ENCODE measurements at regions not wholly inside any gene's neighbourhood (a gene's known extent, or its start where the extent isn't known, plus 50 kb on each side); places are given as distances from the start of the nearest gene placed in this dataset.

DNA sequence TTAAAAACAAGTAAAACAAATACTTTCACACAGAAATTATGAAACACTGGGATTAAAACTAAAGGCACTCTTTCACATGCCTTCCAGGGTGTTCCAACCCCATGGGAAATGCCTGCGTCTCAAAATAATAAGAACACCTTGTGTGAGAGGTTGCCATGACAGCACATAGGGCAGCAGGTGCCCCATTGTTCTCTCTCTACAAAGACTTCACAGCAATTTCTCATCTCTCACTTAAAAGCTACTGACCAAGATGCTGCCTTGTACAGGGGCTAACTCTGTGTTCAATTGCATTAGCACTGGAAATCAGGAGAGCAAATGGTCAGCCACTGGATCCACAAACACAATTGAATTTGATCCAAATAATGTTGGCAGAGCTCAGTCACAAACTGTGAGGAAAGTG lies 102.5 kb upstream of the GALNTL6 start:
- no peak for TF ChIP-seq EZH2 (IDR thresholded peaks at IDR 0.05; ENCODE audit: low read length)
- no peak for TF ChIP-seq CTCF (optimal IDR thresholded peaks at IDR 0.05 in 1 of 3, IDR thresholded peaks at IDR 0.05 in 1 of 3, conservative IDR thresholded peaks at IDR 0.05 in 1 of 3; ENCODE audit: extremely low read depth in 1 of 3, insufficient read depth in 2 of 3, low read length in 3 of 3)
- no peak for FAIRE-seq
- no peak overlapping the region for H3K4me2 ChIP-seq (ENCODE audit: control insufficient read depth, extremely low read depth, insufficient read depth, low read depth, low read length)

DNA sequence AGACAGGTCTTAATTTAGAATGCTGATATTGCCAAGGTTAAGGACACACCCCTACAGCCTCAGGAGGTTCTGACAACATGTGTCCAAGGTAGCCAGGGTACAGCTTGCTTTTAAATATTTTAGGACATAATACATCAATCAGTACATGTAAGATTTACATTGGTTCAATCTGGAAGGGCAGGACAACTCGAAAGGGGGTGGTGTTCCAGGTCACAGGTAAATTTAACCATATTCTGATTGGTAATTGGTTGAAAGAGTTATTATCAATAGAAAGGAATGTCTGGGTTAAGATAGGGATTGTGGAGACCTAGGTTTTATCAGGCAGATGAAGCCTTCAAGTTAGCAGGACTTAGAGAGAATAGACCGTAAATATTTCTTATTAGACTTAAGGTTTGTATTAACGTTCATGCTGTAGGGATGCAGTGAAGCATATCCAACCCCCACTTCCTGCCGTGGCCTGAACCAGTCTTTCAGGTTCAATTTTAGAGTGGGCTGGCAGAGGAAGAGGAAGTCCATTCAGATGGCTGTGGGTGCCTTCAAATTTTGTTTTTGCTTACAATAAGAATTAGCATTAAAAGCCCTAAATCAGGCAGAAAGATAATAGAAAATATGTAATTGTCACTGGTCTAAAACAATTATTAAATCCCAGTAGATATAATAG lies 136.5 kb upstream of the GALNTL6 start:
- no peak for FAIRE-seq

More for the DNA sequence above, 102.5 kb upstream of the GALNTL6 start:
- dilution Hi-C loops (cut with MboI; ENCODE audit: extremely low pct_ligation_motif_present, low sequenced_read_pairs) = no loop called here
- Histone ChIP-seq H3K9me1 (ENCODE audit: control insufficient read depth, extremely low read depth, insufficient read depth, low read length) (no peaks in the 10 kb centered on the region), H3K27me3 (ENCODE audit: control insufficient read depth, extremely low read depth, insufficient read depth, low read length) (no peaks in the 10 kb centered on the region), H3K4me3 (ENCODE audit: control insufficient read depth in 2 of 3, extremely low read depth in 1 of 3, insufficient read depth in 2 of 3, low read depth in 1 of 3, low read length in 3 of 3) (no peak overlapping the region), H2AFZ (ENCODE audit: control insufficient read depth, low read length) (no peak overlapping the region), H3K4me1 (ENCODE audit: control insufficient read depth, extremely low read depth, insufficient read depth, low read length) (no peaks in the 10 kb centered on the region), H3K27ac (ENCODE audit: control insufficient read depth, insufficient read depth, low read length) (no peak overlapping the region), H3K36me3 (ENCODE audit: control insufficient read depth in 2 of 2, extremely low read depth in 1 of 2, insufficient read depth in 2 of 2, low read length in 2 of 2) (no peaks in the 10 kb centered on the region), H3K9ac (ENCODE audit: control insufficient read depth, extremely low read depth, insufficient read depth, low read length) (no peak overlapping the region), H3K9me3 (ENCODE audit: control insufficient read depth, low read depth, low read length) (peaks cover 4% of the 10 kb centered on the region), H3K79me2 (ENCODE audit: control insufficient read depth, insufficient read depth, low read length) (no peaks in the 10 kb centered on the region), H4K20me1 (ENCODE audit: control insufficient read depth, extremely low read depth, insufficient read depth, low read length) (no peaks in the 10 kb centered on the region)
- no peak for DNase-seq (ENCODE audit: low read depth, low spot score)

More for the DNA sequence above, 136.5 kb upstream of the GALNTL6 start:
- H4K20me1 ChIP-seq (ENCODE audit: control insufficient read depth, extremely low read depth, insufficient read depth, low read length) = no peaks in the 10 kb centered on the region
- no peaks in the 10 kb centered on the region for H3K27me3 ChIP-seq (ENCODE audit: control insufficient read depth, extremely low read depth, insufficient read depth, low read length)
- H3K79me2 ChIP-seq (ENCODE audit: control insufficient read depth, insufficient read depth, low read length) = no peaks in the 10 kb centered on the region
- no peak overlapping the region for H3K9ac ChIP-seq (ENCODE audit: control insufficient read depth, extremely low read depth, insufficient read depth, low read length)
- H2AFZ ChIP-seq (ENCODE audit: control insufficient read depth, low read length) = no peak overlapping the region
- H3K27ac ChIP-seq (ENCODE audit: control insufficient read depth, insufficient read depth, low read length) = no peak overlapping the region
- no peaks in the 10 kb centered on the region for H3K9me1 ChIP-seq (ENCODE audit: control insufficient read depth, extremely low read depth, insufficient read depth, low read length)
- no peak for TF ChIP-seq EZH2 (IDR thresholded peaks at IDR 0.05; ENCODE audit: low read length)
- no peak for TF ChIP-seq CTCF (optimal IDR thresholded peaks at IDR 0.05 in 1 of 3, IDR thresholded peaks at IDR 0.05 in 1 of 3, conservative IDR thresholded peaks at IDR 0.05 in 1 of 3; ENCODE audit: extremely low read depth in 1 of 3, insufficient read depth in 2 of 3, low read length in 3 of 3)
- H3K36me3 ChIP-seq (ENCODE audit: control insufficient read depth in 2 of 2, extremely low read depth in 1 of 2, insufficient read depth in 2 of 2, low read length in 2 of 2) = no peaks in the 10 kb centered on the region
- dilution Hi-C loops (cut with MboI; ENCODE audit: extremely low pct_ligation_motif_present, low sequenced_read_pairs) = no loop called here
- H3K4me2 ChIP-seq (ENCODE audit: control insufficient read depth, extremely low read depth, insufficient read depth, low read depth, low read length) = no peak overlapping the region
- no peak overlapping the region for H3K4me3 ChIP-seq (ENCODE audit: control insufficient read depth in 2 of 3, extremely low read depth in 1 of 3, insufficient read depth in 2 of 3, low read depth in 1 of 3, low read length in 3 of 3)
- no peaks in the 10 kb centered on the region for H3K9me3 ChIP-seq (ENCODE audit: control insufficient read depth, low read depth, low read length)
- no peaks in the 10 kb centered on the region for H3K4me1 ChIP-seq (ENCODE audit: control insufficient read depth, extremely low read depth, insufficient read depth, low read length)
- DNase-seq (ENCODE audit: low read depth, low spot score) = no peak
